IMR-90 (cell line): ENCODE measurements at regions not wholly inside any gene's neighbourhood (a gene's known extent, or its start where the extent isn't known, plus 50 kb on each side); places are given as distances from the start of the nearest gene placed in this dataset.

Experiments used
- ATAC-seq: fragments of 200-7000 bp; cut with Tn5 transposase; 2 replicates; pipeline ENCODE4 v1.9.1; 2020; ENCODE audit warnings: low read depth, mild to moderate bottlenecking, moderate library complexity
- BruUV-seq: library from RNA; stranded (reverse); fragments of 400-500 nt; replicated peaks from 2 replicates; lab custom pipeline; 2021; lab: Mats Ljungman, UMichigan
- CTCF ChIA-PET: fragments of 300-600 bp; formaldehyde crosslinking; extraction: SDS; loops from one replicate; lab custom pipeline; 2021; ENCODE audit warnings: antibody characterized with exemption; lab: Yijun Ruan, JAX
- POLR2A ChIA-PET: fragments of 300-600 bp; sonication (Branson Sonifier 250); formaldehyde crosslinking; loops from one replicate; lab custom pipeline; 2022; ENCODE audit warnings: antibody characterized with exemption; ENCODE audit not compliant: unreplicated experiment; lab: Charles Lee
- DNase-seq: peaks from one replicate; pipeline ENCODE4 v3.0.0; 2013
- H2AFZ ChIP-seq: replicated peaks from 2 replicates; pipeline ENCODE3; 2013; ENCODE audit warnings: low read length, mild to moderate bottlenecking; ENCODE audit not compliant: poor library complexity
- H2AK5ac ChIP-seq: 2 replicates; pipeline ENCODE4 v1.6.1; 2013; ENCODE audit warnings: low read depth, low read length, inconsistent platforms
- H2AK9ac ChIP-seq: replicated peaks from 2 replicates; pipeline ENCODE3; 2013; ENCODE audit warnings: mild to moderate bottlenecking, low read depth, low read length, moderate library complexity; ENCODE audit not compliant: poor library complexity
- H2BK120ac ChIP-seq: 2 replicates; pipeline ENCODE4 v1.6.1; 2013; ENCODE audit warnings: low read depth, low read length, inconsistent platforms
- H2BK15ac ChIP-seq: 3 replicates; pipeline ENCODE4 v1.6.1; 2013; ENCODE audit warnings: low read depth, low read length, inconsistent platforms
- H2BK20ac ChIP-seq: 2 replicates; pipeline ENCODE4 v1.6.1; 2013; ENCODE audit warnings: low read depth, mild to moderate bottlenecking, inconsistent platforms, low read length, moderate library complexity
- H2BK5ac ChIP-seq: 2 replicates; pipeline ENCODE4 v1.6.1; 2013; ENCODE audit warnings: mild to moderate bottlenecking, low read depth, low read length, inconsistent platforms; ENCODE audit not compliant: poor library complexity, severe bottlenecking
- H3K14ac ChIP-seq: replicated peaks from 2 replicates; pipeline ENCODE4 v1.6.1; 2013; ENCODE audit warnings: low read depth, low read length, inconsistent platforms
- H3K18ac ChIP-seq: 2 replicates; pipeline ENCODE4 v1.6.1; 2013; ENCODE audit warnings: low read depth, low read length, control low read depth
- H3K23ac ChIP-seq: 2 replicates; pipeline ENCODE4 v1.6.1; 2013; ENCODE audit warnings: low read depth, low read length, inconsistent platforms
- H3K27ac ChIP-seq: 2 replicates; pipeline ENCODE4 v1.5.1; 2013; ENCODE audit warnings: mild to moderate bottlenecking, control low read depth, low read length; ENCODE audit not compliant: insufficient read depth
- H3K27me3 ChIP-seq: 2 replicates; pipeline ENCODE4 v1.6.1; 2013; ENCODE audit warnings: low read length; ENCODE audit not compliant: control insufficient read depth, insufficient read depth
- H3K36me3 ChIP-seq: 2 replicates; pipeline ENCODE4 v1.6.1; 2013; ENCODE audit warnings: low read length, mixed read lengths; ENCODE audit not compliant: control insufficient read depth, insufficient read depth
- H3K4ac ChIP-seq: 2 replicates; pipeline ENCODE4 v1.6.1; 2013; ENCODE audit warnings: low read depth, low read length, inconsistent platforms
- H3K4me1 ChIP-seq: 2 replicates; pipeline ENCODE4 v1.6.1; 2013; ENCODE audit warnings: low read length, mixed read lengths; ENCODE audit not compliant: control insufficient read depth, insufficient read depth
- H3K4me2 ChIP-seq: 2 replicates; pipeline ENCODE4 v1.6.1; 2013; ENCODE audit warnings: low read depth, mild to moderate bottlenecking, control low read depth, low read length, moderate library complexity
- H3K4me3 ChIP-seq: 2 replicates; pipeline ENCODE4 v1.5.1; 2013; ENCODE audit warnings: low read depth, mild to moderate bottlenecking, control low read depth, low read length, moderate library complexity; ENCODE audit not compliant: insufficient read depth
- H3K56ac ChIP-seq: 2 replicates; pipeline ENCODE4 v1.6.1; 2013; ENCODE audit warnings: low read length, inconsistent platforms; ENCODE audit not compliant: insufficient read depth; ENCODE audit errors: extremely low read depth
- H3K79me1 ChIP-seq, 2 experiments: 2 replicates each; pipeline ENCODE4 v1.6.1; 2013; ENCODE audit warnings: low read length in 2 of 2, inconsistent platforms in 1 of 2, low read depth in 1 of 2
- H3K9ac ChIP-seq: 2 replicates; pipeline ENCODE4 v1.6.1; 2013; ENCODE audit warnings: low read depth, low read length, control low read depth
- H3K9me1 ChIP-seq: 2 replicates; pipeline ENCODE4 v1.6.1; 2013; ENCODE audit warnings: low read length, inconsistent platforms; ENCODE audit not compliant: insufficient read depth
- H3K9me3 ChIP-seq: 2 replicates; pipeline ENCODE4 v1.6.1; 2013; ENCODE audit warnings: low read length; ENCODE audit not compliant: control insufficient read depth, insufficient read depth
- H4K20me1 ChIP-seq: 2 replicates; pipeline ENCODE4 v1.6.1; 2013; ENCODE audit warnings: low read length, inconsistent platforms; ENCODE audit not compliant: insufficient read depth
- H4K5ac ChIP-seq: 2 replicates; pipeline ENCODE4 v1.6.1; 2013; ENCODE audit warnings: mild to moderate bottlenecking, low read depth, low read length, control low read depth
- H4K8ac ChIP-seq, 2 experiments: 2 replicates each; pipeline ENCODE4 v1.6.1; 2013; ENCODE audit warnings: low read depth in 2 of 2, low read length in 2 of 2, control low read depth in 1 of 2, inconsistent platforms in 1 of 2
- H4K91ac ChIP-seq: 2 replicates; pipeline ENCODE4 v1.6.1; 2013; ENCODE audit warnings: low read depth, low read length, inconsistent platforms; ENCODE audit not compliant: insufficient read depth
- CEBPB ChIP-seq: IDR thresholded peaks from 2 replicates; pipeline ENCODE4 v1.6.1; 2012; ENCODE audit warnings: low read depth, low read length, improper control_type of control experiment
- MAFK ChIP-seq: IDR thresholded peaks from 2 replicates; pipeline ENCODE4 v1.6.1; 2012; ENCODE audit warnings: low read depth, low read length, improper control_type of control experiment
- MAZ ChIP-seq: IDR thresholded peaks from 2 replicates; pipeline ENCODE4 v1.6.1; 2012; ENCODE audit warnings: low read depth, mild to moderate bottlenecking, low read length, improper control_type of control experiment, moderate library complexity, borderline replicate concordance
- WGBS, 2 experiments: methylation state at CpG; one replicate each; pipeline versions ENCODE4 v1.1.5 to v1.1.7; 2013; ENCODE audit warnings: missing lambda C conversion rate in 2 of 2; ENCODE audit not compliant: insufficient read length in 1 of 2; ENCODE audit errors: extremely low coverage in 2 of 2; 5-methylcytosine and 5-hydroxymethylcytosine counted together
- dilution Hi-C: fragments of 300-500 bp; cut with HindIII; formaldehyde crosslinking; loops from one replicate; pipeline ENCODE4 v1.14.3; 2018; ENCODE audit warnings: low sequenced_read_pairs; ENCODE audit not compliant: unreplicated experiment
- in situ Hi-C: fragments of 300-500 bp; cut with MboI; formaldehyde crosslinking; loops from 3 replicates; pipeline ENCODE4 v1.14.3; 2019; ENCODE audit warnings: low sequenced_read_pairs, inconsistent platforms, mixed read lengths
- intact Hi-C: fragments of 100-400 bp; cut with micrococcal nuclease; formaldehyde crosslinking; loops from 2 replicates; pipeline ENCODE4 v1.10.0; 2022
- TF ChIP-seq, protein P1 (sequence below): fragments of 150-350 bp; IDR thresholded peaks from 2 replicates; pipeline ENCODE4 v1.6.1; 2016; ENCODE audit warnings: low read depth, mild to moderate bottlenecking, low read length, moderate library complexity, borderline replicate concordance

DNA sequence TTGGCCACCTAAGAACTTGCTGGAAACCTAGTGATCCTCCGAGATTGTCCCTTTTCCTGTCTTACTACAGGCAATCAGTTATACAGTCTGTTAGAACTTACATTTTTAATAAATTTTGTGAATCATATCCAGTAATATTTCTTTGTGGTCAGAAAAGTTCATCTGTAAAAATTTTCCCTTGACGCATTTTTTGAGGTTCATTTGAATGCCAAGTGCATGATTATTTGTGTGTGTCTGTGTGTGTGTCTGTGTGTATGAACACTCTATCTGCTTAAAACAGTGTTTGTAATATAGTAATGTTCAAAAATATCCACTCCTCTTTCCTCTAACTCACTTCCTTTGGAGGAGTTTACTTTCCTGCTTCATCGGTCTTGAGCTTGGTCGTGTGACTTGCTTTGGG lies 468.7 kb upstream of the FLRT2 start:
- 0 out of 2 replicates have a peak, but pooled peaks cover 2% of the 10 kb centered on the region for H3K9me3 ChIP-seq
- no peak overlapping the region for H2BK120ac ChIP-seq
- no peak overlapping the region for H2BK15ac ChIP-seq
- H2BK5ac ChIP-seq: no peak overlapping the region
- no peak overlapping the region for H3K4me3 ChIP-seq
- no peak overlapping the region for H3K9ac ChIP-seq
- no CpG with 5 or more reads among the region's 4 CpGs for WGBS, 2 experiments
- H2AK5ac ChIP-seq: no peak overlapping the region
- no peaks in the 10 kb centered on the region for H3K27me3 ChIP-seq
- in situ Hi-C loops: no loop called here
- H3K9me1 ChIP-seq: no peaks in the 10 kb centered on the region
- dilution Hi-C loops: no loop called here
- no peak overlapping the region for H3K27ac ChIP-seq
- no TSS peak for BruUV-seq
- ChIA-PET CTCF (no interaction called here), POLR2A (no interaction called here)
- no peak overlapping the region for H3K14ac ChIP-seq
- DNase-seq: no peak
- no peak for ATAC-seq
- no peak overlapping the region for H3K18ac ChIP-seq
- no peaks in the 10 kb centered on the region for H3K4me1 ChIP-seq
- H3K4ac ChIP-seq: no peak overlapping the region
- intact Hi-C loops: no loop called here
- H3K56ac ChIP-seq: no peak overlapping the region
- no peak overlapping the region for H4K91ac ChIP-seq
- no peaks in the 10 kb centered on the region for H4K20me1 ChIP-seq
- no peak overlapping the region for H2AK9ac ChIP-seq
- TF ChIP-seq MAFK (no peak), CEBPB (no peak), MAZ (no peak)
- TF ChIP-seq, protein P1, sequence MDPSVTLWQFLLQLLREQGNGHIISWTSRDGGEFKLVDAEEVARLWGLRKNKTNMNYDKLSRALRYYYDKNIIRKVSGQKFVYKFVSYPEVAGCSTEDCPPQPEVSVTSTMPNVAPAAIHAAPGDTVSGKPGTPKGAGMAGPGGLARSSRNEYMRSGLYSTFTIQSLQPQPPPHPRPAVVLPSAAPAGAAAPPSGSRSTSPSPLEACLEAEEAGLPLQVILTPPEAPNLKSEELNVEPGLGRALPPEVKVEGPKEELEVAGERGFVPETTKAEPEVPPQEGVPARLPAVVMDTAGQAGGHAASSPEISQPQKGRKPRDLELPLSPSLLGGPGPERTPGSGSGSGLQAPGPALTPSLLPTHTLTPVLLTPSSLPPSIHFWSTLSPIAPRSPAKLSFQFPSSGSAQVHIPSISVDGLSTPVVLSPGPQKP: no peak
- H3K4me2 ChIP-seq: no peak overlapping the region
- no peak overlapping the region for H4K5ac ChIP-seq
- H4K8ac ChIP-seq: no peak overlapping the region
- no peaks in the 10 kb centered on the region for H3K79me1 ChIP-seq
- no peaks in the 10 kb centered on the region for H3K36me3 ChIP-seq
- H3K23ac ChIP-seq: no peak overlapping the region
- no peak overlapping the region for H2BK20ac ChIP-seq
- no peak overlapping the region for H2AFZ ChIP-seq
